AG09319 (cell line): ENCODE measurements at regions not wholly inside any gene's neighbourhood (a gene's known extent, or its start where the extent isn't known, plus 50 kb on each side); places are given as distances from the start of the nearest gene placed in this dataset.
A peak's percentile ranks its signal among the peaks of the same experiment; 100 is the strongest.

Source experiments
- DNase-seq: peaks from one replicate; pipeline ENCODE4 v3.0.0-alpha.2; 2010; ENCODE audit warnings: low read depth; ENCODE audit errors: extremely low read depth
- TF ChIP-seq, protein P1 (sequence below): IDR thresholded peaks from 2 replicates; pipeline ENCODE4 v1.5.1; 2011; ENCODE audit warnings: low read depth, mild to moderate bottlenecking, inconsistent platforms, low read length, moderate library complexity

DNA sequence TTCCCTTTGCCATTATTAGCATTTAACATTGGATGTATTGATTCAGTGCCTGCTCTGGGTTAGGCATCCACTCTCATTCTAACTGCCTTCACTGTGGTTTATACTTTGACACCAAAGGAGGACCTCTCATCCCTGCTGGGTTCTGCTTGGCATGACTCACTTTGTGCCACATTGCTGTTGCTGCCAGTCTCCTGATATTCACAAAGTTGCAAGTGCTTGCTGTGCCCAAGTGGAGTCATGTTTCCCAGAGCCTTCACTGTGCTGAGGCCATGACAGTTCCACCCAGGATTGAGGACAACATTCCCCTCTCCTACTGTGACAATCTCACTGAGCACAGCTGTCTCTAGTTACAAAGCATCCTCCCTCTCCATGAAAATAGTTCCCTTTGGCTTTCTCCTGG, 519.9 kb upstream of the USP24 start:
- DNase-seq = no peak
- TF ChIP-seq, protein P1, sequence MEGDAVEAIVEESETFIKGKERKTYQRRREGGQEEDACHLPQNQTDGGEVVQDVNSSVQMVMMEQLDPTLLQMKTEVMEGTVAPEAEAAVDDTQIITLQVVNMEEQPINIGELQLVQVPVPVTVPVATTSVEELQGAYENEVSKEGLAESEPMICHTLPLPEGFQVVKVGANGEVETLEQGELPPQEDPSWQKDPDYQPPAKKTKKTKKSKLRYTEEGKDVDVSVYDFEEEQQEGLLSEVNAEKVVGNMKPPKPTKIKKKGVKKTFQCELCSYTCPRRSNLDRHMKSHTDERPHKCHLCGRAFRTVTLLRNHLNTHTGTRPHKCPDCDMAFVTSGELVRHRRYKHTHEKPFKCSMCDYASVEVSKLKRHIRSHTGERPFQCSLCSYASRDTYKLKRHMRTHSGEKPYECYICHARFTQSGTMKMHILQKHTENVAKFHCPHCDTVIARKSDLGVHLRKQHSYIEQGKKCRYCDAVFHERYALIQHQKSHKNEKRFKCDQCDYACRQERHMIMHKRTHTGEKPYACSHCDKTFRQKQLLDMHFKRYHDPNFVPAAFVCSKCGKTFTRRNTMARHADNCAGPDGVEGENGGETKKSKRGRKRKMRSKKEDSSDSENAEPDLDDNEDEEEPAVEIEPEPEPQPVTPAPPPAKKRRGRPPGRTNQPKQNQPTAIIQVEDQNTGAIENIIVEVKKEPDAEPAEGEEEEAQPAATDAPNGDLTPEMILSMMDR = no peak

DNA sequence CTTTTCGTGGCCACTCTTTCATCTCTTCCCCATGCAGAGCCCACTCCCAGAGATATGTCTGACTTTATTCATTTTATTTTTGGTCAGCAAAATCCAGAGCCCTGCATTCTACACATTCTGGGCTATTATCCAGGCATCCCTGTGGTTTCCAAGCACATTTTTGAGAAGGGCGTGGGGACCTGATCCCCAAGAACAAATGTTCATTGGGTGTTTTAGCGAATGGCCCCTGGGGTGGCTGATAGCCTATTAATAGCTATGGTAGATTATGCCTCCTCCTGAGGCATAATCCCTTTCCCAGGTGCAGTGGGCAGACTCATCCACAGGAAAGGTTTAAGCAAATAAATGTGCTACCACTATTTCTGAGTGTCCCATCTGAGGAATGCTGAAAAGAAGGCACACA, 511.8 kb upstream of the USP24 start:
- TF ChIP-seq, protein P1 = no peak
- DNase-seq = no peak

DNA sequence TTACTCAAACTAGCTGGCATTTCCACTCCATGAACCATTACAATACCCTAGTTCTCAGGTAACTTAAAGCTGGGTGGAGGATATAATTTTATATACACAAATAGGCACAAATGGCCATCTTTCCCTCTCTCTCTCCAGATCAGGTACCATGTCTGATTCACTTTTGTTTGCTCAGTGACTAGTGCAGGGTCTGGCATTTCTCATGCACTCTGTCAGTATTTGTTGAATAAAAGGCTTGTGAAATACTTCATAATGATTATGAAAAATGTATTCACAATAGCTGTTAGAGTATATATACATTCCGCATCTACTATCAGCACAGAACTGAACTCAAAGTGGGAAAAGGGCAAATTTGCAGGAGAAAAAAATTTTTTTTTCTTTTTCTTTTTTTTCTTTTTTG, 510.2 kb upstream of the USP24 start:
- no peak for DNase-seq
- TF ChIP-seq, protein P1 = no peak

DNA sequence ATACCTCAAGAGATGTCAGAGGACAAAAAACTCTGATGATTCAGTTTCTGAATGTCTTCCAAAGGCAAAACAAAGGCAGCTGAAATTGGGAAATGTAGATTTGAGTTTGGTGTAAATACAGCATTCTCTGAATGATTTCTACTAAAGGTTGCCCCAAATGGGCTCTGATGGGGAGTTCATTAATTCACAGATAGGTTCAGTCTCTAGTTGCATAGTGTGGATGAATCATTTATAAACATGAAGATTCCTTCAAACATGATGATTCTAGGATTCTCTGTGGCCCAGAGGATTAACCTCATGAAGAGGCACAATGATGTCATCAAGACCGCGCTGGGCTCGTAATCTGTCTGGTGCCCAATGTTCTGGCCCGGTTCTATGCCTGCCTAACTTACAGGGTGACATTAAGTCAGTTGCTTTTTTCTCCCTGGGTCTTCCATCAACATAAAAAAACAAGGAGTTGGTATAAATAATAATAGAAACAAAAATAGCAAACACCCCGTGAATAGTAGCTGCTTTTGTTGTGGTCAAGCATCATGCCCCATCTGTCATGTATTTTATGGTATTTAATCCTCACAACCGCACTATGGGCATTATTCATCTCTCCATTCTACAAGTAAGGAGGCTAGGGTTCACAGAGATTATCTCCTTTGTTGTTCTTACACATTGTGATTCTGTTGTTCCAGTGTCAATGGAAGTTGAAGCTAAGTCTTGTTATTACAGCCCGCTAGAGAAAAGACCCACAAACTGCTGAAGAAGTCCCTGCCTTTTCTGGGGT, 509.6 kb upstream of the USP24 start:
- peak; percentile 91 for DNase-seq
- TF ChIP-seq, protein P1 = no peak

DNA sequence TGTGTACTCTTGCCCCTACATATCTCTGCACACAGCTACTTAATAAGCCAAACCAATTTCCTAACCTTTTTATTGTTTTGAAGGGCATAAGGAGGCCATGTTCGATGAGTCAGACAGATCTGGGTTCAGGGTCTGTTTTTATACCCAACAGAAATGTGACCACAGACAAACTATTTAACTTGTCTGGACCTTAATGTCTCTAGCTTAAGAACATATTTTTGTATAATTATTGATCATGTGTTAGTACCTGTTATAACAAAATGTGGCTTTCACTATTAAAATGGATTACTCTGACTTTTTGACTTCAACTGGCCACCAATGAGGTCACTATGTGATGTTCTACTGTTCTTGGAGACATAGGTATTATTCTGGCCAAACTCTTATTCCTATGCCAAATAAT, 507.8 kb upstream of the USP24 start:
- DNase-seq = no peak
- TF ChIP-seq, protein P1 = no peak

DNA sequence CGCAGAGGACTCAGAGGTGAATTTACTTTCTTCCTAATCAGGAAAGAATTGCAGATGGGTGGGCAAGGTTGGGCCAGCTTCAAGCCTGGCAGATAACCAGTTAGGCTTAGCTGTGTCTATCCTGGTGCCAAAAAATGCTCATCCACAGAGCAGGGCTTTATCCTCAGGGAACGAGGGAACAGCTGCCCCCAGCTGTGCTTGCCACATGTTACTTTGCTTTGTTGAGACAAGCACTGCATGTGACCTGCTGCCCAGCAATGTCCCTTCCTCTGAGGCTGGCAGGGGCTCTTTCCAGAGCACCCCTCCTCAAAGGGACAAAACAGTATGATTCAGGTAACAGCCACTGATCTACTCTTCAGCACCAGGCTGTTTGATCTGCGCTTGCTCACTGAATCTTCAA, 505.1 kb upstream of the USP24 start:
- TF ChIP-seq, protein P1 = no peak
- no peak for DNase-seq

DNA sequence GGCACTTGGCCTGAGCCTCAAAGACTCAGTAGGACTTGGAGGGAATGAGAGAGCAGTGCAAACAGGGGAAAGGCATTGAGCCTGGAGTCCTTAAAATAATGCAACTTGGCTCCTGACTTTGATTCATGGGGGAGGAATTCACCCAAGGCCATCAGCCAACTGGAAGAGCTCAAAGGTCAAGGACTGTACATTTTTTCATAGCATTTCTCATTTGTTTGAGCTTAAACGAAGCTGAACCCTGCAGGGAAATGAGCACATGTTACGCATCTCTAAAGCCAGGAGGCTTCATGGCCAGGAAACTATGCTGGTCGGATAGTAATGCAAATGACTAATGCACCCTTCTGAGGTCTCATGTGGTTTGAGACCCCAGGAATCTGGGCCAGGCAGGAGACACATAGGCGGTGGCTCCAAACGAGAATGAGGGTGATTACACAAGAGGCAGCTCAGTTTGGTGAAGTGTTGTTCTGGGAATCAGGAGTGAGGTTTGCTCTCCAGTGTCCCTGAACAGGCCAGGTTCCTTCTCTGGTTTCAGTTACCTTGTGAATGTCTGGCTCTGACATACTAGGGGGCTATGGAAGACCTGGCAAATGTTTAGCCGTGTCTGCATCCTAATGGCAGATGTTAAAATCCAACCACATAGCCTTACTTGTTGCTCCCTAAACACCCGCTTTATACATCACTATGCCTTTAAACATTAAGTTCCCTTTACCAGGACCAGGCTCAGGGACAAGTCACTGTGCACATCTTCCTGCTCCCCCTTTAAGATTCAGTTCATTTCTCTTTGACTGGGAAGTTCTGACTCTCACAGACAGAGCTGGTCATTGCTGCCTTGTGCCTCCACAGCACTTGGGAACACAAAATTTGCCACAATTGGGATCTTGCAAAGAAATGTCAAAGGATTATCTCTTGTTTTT, 503.9 kb upstream of the USP24 start:
- TF ChIP-seq, protein P1 = no peak
- peak; percentile 100 for DNase-seq
